CD4-positive, alpha-beta T cell treated with Interleukin-10 for 1 hour (primary cell): ENCODE measurements at regions not wholly inside any gene's neighbourhood (a gene's known extent, or its start where the extent isn't known, plus 50 kb on each side); places are given as distances from the start of the nearest gene placed in this dataset.

Experiments used
- DNase-seq: peaks from one replicate; pipeline ENCODE4 v3.0.0-alpha.2; 2020

DNA sequence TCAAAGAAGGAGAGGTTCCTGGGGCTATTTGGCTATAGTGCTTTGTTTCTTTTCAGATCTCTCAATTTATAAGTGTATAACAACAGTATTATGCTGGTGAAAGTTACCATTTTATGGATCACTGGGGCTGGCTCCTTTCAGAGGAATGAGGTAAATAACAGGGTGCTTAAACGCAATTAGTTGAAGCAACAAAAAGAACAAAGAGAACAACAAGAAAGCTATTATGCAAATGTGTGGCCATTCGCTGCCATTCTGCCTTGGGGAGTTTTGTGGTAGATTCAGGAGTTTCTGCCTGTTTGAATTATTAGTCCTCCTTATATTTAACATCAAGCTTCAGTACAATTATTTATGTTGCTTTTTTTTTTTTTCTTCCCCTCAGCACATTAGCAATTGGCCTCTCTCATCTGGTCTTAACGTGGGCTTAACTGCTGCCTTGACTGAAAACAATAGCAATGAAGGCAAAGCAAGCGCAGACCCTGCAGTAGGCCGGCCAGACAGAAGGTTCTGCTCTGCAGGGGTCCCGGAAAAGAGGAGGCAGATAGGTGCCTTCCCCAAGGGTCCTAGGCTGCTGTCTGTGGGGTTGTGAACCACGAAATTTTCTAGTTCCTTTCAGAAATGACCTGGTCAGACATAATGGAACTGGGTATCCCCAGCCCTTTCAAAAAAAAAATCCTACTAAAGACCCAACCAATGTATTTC lies 339.9 kb upstream of the PODXL start:
- no peak for DNase-seq

DNA sequence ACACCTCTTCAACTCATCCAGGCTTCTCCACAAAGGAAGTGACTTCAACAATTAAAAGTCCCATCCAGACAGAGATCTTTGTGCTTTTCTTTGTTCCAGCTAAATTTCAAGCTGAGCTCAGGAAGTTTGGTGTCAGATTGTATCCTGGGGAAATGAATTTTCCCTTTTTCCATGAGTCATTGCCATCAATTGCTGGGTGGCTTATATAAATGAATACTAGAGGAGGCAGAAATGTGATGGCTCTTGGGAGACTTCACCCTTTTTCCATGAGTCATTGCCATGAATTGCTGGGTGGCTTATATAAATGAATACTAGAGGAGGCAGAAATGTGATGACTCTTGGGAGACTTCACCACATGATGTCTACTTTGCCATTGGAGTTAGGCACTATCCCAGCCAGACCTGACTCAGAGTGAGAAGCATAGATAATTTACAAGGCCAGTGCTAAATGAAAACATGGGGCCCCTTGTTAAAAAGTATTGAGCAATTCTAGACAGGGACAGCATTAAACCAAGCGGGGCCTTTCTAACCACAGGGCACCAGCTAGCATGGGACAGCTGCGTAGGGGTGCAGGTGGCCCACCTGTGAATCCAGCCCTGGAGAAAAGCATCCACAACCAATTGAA lies 339.2 kb upstream of the PODXL start:
- no peak for DNase-seq

DNA sequence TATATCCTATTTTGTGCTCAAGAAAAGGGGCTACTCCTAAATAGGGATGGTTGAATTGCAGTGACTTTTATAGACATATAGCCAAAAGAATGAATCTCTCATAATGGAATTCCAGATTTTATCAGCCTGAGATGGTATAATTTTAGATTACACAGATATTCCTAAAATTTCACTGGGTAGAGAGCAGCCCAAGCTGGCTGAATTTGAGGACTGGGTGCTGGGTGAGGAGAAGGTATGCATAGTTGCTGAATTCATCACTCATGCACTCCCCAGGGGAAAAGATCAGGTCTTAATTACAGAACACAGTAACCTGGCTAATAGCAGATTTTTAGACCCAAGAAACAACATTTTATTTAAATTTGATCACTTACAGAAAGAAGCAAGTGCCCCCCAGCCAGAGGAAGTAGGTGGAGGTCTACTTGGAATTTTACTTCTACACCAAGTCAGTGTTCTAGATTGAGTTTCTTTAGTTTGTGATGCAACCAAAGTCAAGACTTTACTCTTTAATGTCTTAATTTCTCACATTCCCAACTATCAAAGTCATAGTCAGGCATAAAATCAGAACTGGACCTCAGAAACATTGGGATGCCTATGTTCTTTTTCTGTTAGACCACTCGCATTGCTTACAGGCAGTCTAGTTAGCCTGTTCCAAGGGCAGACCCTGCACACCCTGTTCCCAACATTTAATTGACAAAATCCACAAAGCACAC lies 337.4 kb upstream of the PODXL start:
- DNase-seq = no peak

DNA sequence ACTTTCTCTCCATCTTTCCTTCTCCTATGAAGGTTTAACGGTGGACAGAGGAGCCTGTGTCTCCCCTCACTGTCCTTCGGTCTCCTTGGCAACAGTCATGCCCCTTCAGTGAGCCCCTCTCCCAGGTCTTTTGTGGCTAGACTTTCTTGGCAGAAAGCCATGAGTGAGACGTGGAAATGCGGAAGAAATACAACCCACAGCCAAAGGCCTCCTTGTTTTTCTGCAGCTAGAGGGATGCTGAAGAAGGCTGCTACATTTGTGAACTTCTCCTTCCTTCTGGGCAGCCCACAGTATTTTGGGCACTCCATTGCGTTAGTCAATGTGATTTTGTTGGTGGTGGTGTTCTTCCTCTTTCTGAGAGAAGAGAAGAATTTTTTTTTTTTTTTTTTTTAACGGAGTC lies 333.7 kb upstream of the PODXL start:
- peak; percentile 2 for DNase-seq

DNA sequence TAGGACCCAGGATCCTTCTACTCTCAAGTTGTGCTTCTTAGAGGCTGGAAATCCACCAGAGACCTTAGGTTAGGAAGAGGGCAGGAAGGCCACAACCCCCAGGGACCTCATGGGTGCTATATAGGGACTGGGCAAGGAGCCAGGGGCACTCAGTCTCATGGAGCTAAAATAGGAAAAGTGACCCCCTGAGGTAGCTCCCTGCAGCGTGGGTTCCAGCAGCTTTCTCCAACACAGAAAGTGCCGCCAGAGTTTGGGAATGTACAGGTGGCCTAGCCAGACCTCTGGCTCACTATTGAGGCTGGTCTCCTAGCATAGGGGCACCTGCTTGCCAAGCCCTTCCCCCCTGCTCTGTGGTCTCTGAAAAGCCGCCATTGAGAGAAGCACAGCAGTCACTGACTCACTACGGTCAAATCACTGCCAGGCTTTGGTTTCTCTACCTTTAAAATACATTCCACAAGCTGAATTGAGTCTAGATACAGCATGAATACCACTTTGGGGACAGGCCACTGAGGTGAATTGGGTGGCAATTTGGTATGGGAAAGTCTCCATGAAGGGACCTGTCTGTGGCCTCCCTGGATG lies 333.2 kb upstream of the PODXL start:
- no peak for DNase-seq

DNA sequence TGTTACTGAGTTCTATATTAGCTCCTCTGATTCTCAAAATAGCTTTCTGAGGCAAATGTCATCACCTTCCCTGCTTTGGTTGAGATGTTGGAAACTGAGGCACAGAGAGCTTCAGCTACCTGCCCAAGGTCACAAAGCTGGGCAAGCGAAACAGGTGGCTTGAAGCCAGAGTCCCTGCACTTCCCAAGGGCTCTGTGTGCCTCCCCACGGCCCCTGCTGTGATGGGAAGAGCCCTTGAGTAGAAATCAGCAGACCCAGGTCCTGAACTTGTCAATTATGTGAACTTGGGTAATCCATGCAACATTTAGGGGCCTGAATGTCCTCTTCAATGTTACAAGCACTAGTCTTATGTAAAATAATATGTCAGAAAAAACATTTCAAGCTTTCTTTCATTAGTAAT lies 327.3 kb upstream of the PODXL start:
- DNase-seq = no peak

DNA sequence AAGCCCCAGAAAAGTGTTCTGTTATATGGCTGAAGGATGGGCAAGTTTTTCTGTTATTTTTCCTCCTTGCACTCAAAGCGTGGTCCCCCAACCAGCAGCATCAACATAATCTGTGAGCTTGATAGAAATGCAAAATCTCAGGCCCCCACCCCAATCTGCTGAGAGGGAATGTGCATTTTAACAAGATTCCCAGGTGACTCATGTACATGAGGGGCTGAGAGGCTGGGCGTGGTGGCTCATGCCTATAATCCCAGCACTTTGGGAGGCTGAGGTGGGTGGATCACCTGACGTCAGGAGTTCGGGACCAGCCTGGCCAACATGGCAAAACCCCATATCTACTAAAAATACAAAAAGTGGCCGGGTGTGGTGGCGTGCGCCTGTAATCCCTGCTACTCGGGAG lies 326.8 kb upstream of the PODXL start:
- DNase-seq = no peak

DNA sequence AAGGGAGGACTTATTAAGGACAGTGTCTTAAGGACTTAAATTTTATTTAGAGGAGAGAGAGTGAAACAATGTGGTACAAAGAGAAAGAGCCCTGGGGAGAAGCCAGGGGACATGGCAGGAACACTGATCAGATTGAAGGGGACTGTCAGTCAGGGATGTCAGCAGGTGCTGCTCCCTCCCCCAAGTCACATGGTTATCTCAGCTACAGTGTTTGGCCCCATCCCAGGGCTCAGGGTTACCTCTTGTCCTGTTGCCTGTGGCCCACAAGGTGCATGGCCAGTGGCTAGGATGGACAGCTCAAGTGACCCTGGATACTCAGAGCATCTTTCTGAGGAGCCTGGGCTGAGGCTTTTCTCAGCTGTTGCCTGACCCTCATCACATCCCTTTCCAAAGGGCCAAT lies 325.9 kb upstream of the PODXL start:
- no peak for DNase-seq

DNA sequence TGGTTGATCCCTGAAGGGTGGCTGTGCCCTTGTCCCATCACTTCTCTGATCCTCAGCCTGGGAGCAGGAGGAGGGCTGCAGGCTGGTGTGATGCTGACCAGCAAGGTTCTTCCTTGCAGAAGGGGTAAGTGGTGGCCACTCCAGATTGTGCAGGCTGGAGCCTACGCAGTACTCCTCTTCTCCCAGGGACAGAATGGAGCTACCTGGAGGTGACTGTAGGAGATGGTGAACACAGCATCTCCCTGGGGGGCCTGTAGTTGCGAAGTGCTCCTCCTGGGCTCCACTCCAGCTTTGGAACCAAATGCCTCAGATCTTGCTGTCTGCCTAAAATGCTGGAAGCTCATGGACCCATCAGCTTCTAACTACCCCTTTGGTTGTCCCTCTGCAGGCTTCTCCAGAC lies 323.6 kb upstream of the PODXL start:
- no peak for DNase-seq

DNA sequence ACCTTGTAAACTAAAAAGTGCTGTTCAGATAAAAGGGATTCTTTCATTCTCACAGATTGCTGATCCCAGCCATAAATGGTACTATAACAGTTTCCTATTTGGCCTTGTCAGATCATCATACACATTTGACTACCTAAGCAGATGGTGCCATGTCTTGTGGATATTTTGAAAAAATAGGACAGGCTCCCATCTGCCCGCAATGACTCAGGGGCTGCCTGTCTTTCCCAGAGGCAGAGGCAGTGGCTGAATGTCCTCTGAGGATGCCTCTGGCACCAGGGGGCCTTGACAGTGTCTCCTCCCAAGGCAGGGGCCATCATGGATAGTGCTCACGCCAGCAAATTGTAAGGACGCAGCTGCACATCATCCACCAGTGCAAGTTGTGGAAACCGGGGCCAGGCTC lies 323.0 kb upstream of the PODXL start:
- no peak for DNase-seq

DNA sequence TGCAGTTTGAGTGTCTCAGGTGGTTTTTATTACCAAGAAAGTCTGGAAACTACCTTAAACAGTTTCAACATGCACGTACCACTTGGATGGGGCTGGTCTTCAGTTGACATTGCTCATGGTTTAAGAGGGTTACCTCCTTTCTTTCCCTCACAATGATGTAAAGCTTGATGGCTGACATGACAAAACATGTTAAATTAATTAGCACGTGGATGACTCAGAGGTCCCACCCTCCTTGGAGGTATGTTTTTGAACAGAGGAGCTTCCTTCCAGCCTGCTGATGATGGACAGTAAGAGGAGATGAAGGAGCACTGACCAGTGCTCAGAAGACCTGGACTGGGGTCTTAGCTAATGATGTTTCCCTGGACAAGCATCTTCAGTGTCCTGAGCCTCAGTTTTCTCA lies 322.3 kb upstream of the PODXL start:
- DNase-seq = no peak

DNA sequence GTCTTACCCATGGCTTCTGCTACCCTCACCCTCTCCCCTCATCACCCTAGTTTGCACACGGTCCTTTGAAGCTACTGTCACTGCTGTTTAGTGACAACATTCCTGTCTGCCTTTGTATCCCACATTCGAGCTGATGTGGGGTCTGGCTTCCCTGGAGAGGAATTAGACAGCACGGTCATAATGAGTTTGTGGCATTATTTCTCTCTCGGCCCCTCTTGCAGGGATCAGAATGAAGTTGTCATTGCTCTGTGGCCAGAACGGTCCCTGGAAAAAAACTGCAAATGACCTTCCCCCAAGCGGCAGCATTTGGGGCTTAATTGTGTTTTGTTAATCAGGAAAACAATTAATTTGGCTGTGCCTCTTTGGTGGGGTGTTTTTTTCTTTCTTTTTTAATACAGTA lies 317.2 kb upstream of the PODXL start:
- DNase-seq = no peak

DNA sequence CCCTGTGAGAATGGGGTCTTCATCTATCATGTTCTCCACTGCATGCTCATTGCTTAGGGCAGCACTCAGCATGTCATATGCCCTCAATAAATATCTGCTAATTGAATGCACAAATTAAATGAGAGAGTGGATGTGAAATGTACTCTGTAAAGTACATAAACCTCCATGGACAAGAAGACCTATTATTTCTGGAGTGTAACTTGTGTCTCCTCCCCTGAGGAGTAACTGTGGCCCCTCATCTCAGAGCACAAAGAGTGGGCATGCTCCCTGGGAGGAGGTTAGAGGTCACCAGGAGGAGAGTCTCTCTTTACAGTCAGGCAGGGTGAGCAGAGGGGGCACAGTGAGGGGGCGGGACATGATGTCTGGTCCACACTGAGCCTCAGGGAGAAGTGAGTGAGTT lies 313.6 kb upstream of the PODXL start:
- DNase-seq = no peak

DNA sequence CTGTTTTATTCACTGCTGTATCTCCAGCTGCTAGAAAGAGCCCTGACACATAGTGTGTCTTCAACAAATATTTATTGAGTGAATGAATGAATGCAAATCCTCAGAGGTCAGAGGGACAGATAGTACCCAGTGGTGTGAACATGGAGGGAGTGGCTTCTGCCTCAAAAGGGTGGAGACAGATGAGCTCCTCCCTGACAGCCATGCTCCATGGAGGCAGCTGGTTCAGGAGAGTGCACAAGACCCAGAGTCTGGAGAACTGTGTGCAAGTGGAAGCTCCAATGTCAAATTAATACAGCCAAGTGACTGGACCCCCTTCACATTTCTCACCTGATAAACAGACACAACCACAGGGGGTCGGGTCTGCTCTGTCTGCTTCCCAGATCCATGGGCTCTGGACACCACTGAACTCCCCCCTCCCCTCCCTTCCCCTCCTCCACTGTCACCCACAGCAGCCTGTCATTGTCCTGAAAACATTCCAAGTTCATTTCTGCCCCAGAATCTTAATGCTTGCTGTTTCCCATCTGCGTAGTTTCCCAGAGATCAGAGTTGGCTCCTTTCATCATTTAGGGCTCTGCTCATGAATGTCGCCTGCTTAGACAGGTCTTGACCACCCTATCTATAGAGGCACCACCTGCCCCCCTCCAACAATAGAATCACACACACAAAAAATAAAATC lies 312.9 kb upstream of the PODXL start:
- DNase-seq = no peak

DNA sequence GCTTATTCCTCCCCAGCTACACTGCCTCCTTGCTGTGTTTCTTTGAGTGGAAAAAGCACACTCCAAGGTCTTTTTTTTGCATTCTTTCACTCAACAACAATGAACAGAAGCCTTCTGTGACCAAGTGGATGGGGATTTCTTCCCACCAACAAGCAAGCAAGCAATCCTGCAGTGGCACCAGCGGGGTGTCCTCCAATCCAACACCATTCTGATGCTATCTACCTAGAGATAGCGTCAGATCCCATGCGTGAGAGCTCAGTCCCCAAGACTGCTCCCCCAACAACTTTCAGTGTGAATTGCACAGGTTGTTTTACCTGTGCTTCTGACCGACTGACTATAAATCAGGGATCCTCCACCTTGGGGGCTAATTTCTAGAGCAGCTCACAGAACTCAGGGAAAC lies 311.0 kb upstream of the PODXL start:
- DNase-seq = no peak

DNA sequence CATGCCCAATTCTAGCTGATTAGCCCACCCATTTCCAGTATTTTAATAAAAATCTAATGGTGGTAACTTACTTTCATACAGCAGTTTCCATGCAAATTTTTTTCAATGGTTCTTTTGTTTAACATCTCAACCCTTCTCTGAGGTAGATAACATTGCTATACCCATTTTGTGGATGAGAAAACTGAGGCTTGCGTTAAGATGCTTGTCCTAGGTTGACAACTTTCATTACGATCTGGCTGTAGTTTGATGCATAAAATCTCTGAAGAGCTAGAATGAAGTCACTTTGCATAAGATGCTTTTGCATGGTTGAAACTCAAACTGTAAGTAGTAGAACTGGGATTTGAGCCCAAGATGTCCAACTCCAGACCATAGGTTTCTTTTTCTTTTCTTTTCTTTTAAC lies 309.5 kb upstream of the PODXL start:
- DNase-seq = no peak

DNA sequence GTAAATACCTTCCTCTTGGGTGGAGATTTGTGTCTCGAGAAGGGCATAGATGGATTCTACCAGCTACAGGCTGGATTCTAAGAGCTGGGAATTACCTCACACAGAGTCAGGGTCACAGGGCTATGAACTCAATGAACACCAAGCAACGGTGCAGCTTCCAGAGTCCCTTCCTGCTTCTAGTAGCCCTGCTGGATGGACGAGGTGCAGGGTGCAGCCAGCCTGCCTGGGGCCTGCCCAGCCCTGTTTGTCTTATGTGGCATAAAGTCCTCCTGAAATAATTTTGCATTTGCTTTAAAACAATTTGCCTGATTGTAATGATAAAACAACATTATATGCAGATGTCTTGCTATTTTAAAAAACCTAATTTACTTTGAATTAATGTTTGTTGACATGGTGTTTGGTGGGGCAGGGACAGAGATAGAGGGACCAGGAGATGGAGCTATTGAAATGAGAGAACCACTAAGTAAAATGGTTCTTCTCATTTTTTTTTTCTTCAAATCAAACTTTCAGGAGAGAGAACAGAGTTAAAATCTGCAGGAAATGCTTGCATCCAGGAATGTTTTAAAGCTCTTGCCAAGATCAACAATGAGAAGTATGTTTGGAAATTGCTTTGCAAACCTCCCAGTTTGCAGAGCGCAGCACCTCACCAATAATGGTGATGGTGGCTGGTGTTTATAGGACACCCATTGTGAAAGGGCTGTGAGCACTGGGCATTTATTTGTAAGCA lies 305.4 kb upstream of the PODXL start:
- DNase-seq = no peak

DNA sequence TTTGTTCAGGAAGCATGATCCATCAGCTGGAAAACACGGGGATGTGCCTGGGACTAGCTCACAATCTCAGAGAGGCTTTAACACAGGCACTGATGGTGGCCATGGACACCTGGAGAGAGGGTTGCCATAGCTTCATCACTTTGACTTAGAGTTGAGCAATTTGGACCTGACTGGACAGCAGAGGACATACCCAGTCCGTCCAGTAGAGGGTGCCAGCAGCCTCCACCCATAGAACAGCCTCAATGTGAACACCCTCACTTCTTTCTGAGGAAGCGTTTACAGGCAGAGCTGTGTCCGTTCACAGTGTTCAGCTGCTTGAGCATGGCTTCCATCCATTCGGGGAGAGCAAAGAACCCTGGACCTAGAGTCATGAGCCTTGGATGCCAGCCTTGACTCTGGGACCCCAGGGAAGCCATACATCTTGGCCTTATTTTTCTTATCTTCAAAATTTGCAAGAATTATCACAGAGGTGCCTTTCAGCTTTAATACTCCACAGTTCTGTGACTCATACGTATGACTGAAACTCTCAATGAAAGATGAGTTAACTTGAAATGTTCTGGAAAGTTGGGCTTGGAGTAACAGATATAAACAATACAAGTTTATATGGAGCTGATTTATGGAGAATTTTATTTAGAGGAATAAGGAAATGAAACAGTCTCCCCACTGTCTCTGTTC lies 302.9 kb upstream of the PODXL start:
- DNase-seq = peak; percentile 35

DNA sequence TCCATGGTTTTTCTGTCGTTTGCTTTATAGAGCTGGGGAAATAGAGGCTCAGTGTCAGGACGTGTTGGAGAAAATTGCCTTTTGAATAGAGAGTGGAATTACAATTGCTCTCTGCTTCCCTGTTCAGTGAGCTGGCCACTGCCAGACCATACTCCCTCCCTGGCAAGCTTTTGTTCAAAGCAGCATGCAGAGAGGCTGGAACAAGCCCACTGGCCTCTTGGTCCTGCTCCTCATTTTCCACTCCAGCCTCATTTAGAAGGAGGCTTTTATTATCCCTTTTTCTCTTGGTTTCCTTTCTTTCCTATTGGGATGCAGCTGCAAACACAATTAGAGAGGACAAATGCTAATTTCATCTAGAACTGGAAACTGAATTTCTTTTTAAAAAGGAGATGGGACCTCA lies 302.2 kb upstream of the PODXL start:
- no peak for DNase-seq

DNA sequence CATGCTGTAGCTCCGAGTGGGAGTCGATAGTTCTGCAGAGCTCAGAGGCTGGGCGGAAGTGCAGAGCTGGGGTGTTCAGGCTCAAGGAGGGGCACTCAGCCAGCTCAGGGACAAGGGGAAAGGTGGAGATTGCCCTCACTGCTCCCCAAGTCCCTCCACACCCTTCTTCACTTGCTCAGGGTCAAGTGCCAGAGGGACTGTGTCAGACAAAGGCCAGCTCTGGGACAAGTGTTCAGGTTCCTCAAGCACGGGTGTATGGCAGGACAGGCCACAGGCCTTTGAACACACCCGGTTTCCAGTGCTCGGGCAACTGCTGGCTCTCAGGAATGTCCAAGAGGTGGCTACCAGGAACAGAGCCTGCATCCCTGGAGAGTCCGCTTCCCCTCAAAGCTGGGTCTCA lies 293.0 kb upstream of the PODXL start:
- no peak for DNase-seq

DNA sequence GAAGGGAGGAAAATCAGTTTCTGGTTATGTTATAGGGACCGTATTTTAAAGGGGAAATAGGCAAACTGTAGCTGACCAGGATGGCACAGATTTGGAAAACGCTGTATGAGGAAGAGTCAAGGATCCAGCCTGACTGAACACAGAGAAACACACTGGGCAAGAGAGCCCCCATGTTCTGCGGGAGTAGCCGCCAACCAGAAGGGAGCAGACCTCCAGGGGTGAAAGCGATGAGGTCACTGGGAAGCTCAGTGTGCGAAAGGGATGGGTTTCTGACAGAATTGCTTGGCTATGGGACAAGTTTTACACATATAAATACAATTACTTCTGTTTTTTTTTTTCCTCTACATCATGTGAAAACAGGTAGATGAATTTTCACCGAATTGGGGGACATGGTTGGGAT lies 291.6 kb upstream of the PODXL start:
- no peak for DNase-seq

DNA sequence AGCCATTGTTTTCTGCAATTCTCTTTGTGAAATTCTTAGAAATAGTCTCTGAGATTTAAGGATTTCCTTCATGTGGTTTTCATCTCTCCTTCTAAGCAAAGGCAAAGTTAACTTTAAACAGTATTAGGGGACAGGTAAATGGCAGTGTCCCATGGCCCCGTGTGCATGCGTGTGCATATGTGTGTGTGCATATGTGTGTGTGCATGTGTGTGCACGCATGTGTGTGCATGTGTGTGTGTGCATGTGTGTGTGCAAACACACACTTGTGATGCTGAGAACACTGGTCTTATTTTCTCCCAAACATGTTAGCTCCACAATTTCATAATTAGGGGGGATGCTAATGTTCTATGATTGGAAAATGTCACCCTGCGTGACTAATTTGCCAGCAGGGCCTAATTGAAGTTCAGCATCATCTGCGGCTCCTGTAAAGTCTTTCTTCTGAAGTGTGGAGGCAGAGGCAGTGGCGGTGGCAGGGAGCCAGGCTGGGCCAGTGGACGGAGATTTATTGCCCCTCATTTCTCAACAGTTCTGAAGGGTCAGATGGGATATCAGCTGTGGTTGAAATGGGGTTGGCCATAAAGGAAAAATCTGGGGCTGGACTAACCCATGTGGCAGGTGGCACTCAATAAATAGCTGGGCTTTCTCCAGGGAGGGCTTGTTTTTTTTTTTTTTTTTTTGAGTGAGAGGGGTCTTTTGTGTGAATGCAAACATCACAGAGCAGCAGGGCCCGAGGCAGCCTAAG lies 289.3 kb upstream of the PODXL start:
- no peak for DNase-seq
